GM06990 (cell line): ENCODE measurements at regions not wholly inside any gene's neighbourhood (a gene's known extent, or its start where the extent isn't known, plus 50 kb on each side); places are given as distances from the start of the nearest gene placed in this dataset.

ENCODE experiments used
- DNase-seq: peaks from one replicate; pipeline ENCODE4 v3.0.0-alpha.2; 2011; ENCODE audit not compliant: insufficient read length; ENCODE audit errors: extremely low read depth
- H3K27me3 ChIP-seq: replicated peaks from 2 replicates; pipeline ENCODE4 v1.6.0; 2011; ENCODE audit warnings: low read length; ENCODE audit not compliant: control insufficient read depth, insufficient read depth
- H3K36me3 ChIP-seq: 2 replicates; pipeline ENCODE4 v1.5.1; 2011; ENCODE audit warnings: low read length; ENCODE audit not compliant: control insufficient read depth, insufficient read depth
- H3K4me3 ChIP-seq: replicated peaks from 2 replicates; pipeline ENCODE4 v1.5.1; 2011; ENCODE audit warnings: low read depth, mild to moderate bottlenecking, control low read depth, low read length
- TF ChIP-seq, protein P1 (sequence below): IDR thresholded peaks from 2 replicates; pipeline ENCODE4 v1.5.1; 2011; ENCODE audit warnings: low read length, control low read depth, mild to moderate bottlenecking, inconsistent platforms; ENCODE audit not compliant: insufficient read depth, poor library complexity, severe bottlenecking

GRCh38 chr5:73312872-73313510, 135.6 kb downstream of the FOXD1 start:
- no peaks in the 10 kb centered on the region for H3K36me3 ChIP-seq
- TF ChIP-seq, protein P1, sequence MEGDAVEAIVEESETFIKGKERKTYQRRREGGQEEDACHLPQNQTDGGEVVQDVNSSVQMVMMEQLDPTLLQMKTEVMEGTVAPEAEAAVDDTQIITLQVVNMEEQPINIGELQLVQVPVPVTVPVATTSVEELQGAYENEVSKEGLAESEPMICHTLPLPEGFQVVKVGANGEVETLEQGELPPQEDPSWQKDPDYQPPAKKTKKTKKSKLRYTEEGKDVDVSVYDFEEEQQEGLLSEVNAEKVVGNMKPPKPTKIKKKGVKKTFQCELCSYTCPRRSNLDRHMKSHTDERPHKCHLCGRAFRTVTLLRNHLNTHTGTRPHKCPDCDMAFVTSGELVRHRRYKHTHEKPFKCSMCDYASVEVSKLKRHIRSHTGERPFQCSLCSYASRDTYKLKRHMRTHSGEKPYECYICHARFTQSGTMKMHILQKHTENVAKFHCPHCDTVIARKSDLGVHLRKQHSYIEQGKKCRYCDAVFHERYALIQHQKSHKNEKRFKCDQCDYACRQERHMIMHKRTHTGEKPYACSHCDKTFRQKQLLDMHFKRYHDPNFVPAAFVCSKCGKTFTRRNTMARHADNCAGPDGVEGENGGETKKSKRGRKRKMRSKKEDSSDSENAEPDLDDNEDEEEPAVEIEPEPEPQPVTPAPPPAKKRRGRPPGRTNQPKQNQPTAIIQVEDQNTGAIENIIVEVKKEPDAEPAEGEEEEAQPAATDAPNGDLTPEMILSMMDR = no peak
- no peak overlapping the region for H3K4me3 ChIP-seq
- no peak for DNase-seq
- peaks cover 2% of the 10 kb centered on the region for H3K27me3 ChIP-seq

DNA sequence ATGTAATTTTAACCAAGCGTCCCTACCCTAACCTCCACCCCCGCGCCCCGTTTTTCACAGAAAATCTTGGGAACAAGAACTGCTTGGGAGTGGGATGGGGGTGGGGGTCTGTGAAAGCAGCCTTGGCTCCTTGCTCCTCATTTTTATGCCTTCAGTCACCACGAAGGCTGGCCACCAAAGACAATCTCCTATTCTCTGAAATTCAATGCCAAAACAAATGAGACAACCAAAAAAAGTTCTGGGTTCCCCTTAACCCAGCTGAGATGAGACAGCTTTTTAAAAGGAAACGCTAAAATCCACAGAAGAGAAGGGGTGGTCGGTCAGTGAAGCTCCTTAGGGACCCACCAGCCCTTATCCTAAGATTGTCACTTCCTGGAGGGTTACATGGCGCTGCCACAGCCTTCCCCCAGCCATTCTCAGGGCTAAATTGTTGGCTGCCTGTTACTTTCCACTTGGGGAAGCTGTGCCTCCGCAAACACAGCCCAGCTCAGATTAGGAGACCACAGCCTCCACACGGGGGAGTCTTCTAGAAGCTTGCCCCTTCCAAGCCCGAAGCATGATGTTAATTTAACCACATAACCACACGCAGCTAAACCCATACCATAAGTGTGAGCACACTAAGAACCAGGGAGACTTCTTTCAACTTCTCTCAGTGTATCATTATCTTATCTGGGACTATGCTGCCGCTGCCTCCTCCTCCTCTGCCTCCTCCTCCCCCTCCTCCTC, 136.3 kb downstream of the FOXD1 start:
- Histone ChIP-seq H3K36me3 (no peaks in the 10 kb centered on the region), H3K27me3 (peaks cover 2% of the 10 kb centered on the region), H3K4me3 (no peak overlapping the region)
- TF ChIP-seq, protein P1 = peak; percentile 27
- DNase-seq = no peak

DNA sequence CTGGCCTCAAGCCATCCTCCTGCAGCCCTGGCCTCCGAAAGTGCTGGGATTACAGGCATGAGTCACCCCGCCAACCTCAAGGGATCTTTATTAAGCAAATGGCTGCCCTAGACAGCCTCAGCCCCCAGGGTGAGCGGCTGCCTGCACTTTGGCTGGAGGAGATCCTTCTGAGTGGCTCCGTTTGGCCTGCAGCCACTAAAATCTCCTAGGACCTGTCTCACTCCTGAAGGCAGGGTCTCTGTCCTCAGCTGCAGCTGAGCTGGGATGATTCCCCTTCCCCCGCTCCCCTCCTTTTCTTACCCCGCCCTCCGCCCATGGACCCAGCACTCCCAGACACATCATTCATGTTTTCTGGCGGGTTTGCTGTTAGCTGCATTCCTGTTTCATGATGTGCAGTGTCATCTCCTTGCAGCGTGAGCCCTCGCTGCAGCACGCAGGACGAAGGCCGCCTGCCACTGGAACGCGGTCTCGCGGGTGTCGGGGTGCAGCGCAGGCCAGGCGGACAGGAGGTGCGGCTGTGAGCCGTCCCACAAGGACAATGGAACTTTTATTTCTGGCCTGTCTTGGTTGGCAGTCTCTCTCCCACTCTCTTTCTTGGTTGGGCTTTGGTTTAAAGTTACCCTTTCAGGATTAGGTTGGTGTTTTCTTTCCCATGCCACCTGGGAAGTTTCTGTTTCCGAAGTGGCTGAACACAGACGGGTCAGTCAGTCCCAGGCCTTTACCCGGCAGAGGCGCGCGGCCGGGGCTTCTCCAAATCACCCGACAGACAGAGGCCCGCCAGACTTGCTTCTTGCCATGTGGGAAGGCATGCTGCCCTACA, 137.1 kb downstream of the FOXD1 start:
- TF ChIP-seq, protein P1 = no peak
- no peak for DNase-seq
- Histone ChIP-seq H3K4me3 (no peak overlapping the region), H3K36me3 (no peaks in the 10 kb centered on the region), H3K27me3 (peaks cover 2% of the 10 kb centered on the region)

GRCh38 chr5:73307645-73308355, 134.8 kb downstream of the TMEM174 start:
- peaks cover 4% of the 10 kb centered on the region for H3K27me3 ChIP-seq
- H3K36me3 ChIP-seq = no peaks in the 10 kb centered on the region
- H3K4me3 ChIP-seq = no peak overlapping the region
- TF ChIP-seq, protein P1 = no peak
- no peak for DNase-seq

DNA sequence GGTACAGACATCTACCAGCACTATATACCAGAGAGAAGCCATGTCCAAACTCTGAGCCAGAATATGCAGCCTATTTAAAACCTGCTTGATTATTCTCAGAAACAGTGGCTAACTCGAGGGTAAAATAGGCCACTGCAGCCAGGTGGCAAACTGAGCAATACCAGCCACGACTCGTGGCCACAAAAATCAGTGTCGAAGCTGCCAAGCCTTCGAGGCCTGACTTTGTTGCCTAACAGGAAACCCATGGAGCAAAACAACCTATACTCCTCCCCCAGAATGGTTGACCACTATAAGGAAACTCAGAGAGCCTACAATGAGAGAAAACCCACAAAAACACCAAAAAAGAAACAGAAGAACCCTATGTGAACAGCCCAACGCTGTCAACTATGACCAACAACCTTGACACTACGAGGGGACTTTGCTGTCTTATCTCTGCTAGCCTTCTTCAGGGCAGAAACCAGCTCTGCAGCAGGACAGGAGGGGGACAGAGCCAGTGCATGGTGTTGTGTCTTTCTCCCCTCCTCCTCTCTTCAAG, 133.8 kb downstream of the TMEM174 start:
- Histone ChIP-seq H3K27me3 (peaks cover 2% of the 10 kb centered on the region), H3K4me3 (no peak overlapping the region), H3K36me3 (no peaks in the 10 kb centered on the region)
- DNase-seq = no peak
- TF ChIP-seq, protein P1 = no peak
